Vagina (tissue), 2 donors: ENCODE measurements at regions not wholly inside any gene's neighbourhood (a gene's known extent, or its start where the extent isn't known, plus 50 kb on each side); places are given as distances from the start of the nearest gene placed in this dataset.

Source experiments
- CTCF ChIP-seq, 3 experiments: fragments of 450-650 bp in 2 of 3; fragments of 200-600 bp in 1 of 3; sonication (generic) in 1 of 3; IDR thresholded peaks; one replicate each; pipeline ENCODE4 v1.5.1; 2017 to 2019; ENCODE audit warnings: antibody characterized with exemption in 3 of 3, mild to moderate bottlenecking in 2 of 3, moderate library complexity in 2 of 3
- POLR2AphosphoS5 ChIP-seq, 2 donors: sonication (generic); formaldehyde crosslinking; IDR thresholded peaks; one replicate each; pipeline ENCODE4 v1.9.0; 2017; ENCODE audit warnings: antibody characterized with exemption in 2 of 2, mild to moderate bottlenecking in 2 of 2, low read depth in 1 of 2; ENCODE audit not compliant: insufficient read depth in 1 of 2

DNA sequence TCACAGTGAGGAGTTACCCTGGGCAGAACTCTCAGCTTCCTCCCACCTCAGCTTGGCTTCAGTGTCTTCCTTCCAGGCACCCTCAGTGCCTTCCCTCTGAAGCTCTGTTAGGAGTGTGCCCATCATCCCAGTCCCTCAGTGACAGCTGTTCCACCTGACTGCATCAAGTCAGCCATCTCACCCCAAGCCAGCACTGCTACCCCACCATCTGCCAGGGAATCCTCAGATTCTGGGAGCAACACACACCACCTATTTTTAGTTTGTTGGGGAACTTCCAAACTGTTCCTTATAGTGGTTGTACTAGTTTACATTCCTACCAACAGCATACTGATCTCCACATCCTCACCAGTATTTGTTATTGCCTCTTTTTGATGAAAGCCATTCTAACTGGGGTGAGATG is 182.9 kb downstream of the RELL1 start:
- no peak for TF ChIP-seq CTCF (IDR thresholded peaks at IDR 0.05)
- TF ChIP-seq POLR2AphosphoS5 (IDR thresholded peaks at IDR 0.05; ENCODE audit: insufficient read depth in 1 of 2, low read depth in 1 of 2) = no peak
